ENCODE measurements at regions not wholly inside any gene's neighbourhood (a gene's known extent, or its start where the extent isn't known, plus 50 kb on each side); places are given as distances from the start of the nearest gene placed in this dataset.

DNA sequence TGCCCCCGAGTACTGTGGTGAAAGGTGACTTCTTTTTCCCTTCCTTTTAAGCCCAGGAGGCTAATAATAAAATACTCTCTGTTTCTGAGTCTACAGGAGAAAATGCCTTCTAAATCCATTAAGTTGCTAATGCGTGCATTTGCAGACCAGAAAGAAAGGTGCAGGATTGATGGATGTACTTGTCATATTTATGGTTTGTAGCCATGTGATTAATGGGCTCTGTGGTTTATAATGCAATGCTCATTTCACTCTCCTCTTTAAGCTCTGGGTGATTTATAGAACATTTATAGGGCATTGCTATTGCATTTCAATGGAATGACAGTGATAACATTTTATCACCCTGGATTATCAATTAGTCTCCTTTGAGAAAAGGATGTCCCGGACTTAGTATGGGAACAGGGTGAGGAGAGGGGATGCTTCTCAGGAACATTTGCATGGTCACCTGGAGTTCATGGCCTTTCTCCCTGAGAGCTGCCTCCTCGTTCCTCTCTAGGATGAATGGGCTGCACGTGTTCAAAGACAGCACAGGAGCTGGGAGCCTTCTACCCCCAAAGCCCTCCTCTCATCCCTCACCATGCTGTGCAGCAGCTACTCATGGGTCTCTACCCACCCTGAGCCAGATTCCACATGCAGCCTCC lies 82.8 kb upstream of the HMGXB4 start:
- 65% methylated on average over 5 of the region's 5 CpGs for WGBS
- H3K14ac ChIP-seq (ENCODE audit: low read length in 2 of 2), result no peak overlapping the region
- no peak overlapping the region for H3K4me3 ChIP-seq (ENCODE audit: insufficient read depth in 1 of 2, low read depth in 1 of 2, low read length in 2 of 2)
- no peaks in the 10 kb centered on the region for H3K36me3 ChIP-seq (ENCODE audit: control insufficient read depth in 1 of 2, insufficient read depth in 2 of 2, low read depth in 1 of 2, low read length in 2 of 2)
- H4K8ac ChIP-seq (ENCODE audit: low read length), result no peak overlapping the region
- no peak overlapping the region for H2AK5ac ChIP-seq (ENCODE audit: low read length, severe bottlenecking)
- no peak for DNase-seq
- no peak overlapping the region for H2BK5ac ChIP-seq (ENCODE audit: low read depth, low read length, poor library complexity, severe bottlenecking)
- no peaks in the 10 kb centered on the region for H3K4me1 ChIP-seq (ENCODE audit: control insufficient read depth, insufficient read depth, low read depth, low read length)
- no peaks in the 10 kb centered on the region for H3K9me3 ChIP-seq (ENCODE audit: control insufficient read depth, low read length)
- H3K18ac ChIP-seq (ENCODE audit: low read depth in 1 of 2, low read length in 2 of 2), result no peak overlapping the region
- no peak overlapping the region for H3K27ac ChIP-seq (ENCODE audit: low read length, poor library complexity, severe bottlenecking)
- H4K91ac ChIP-seq (ENCODE audit: low read length), result no peak overlapping the region
- H3K23ac ChIP-seq (ENCODE audit: low read length in 2 of 2), result no peak overlapping the region
- no peak overlapping the region for H2BK15ac ChIP-seq (ENCODE audit: low read depth, poor library complexity, severe bottlenecking)
- H3K27me3 ChIP-seq (ENCODE audit: control insufficient read depth in 1 of 2, insufficient read depth in 1 of 2, low read length in 2 of 2), result peaks cover 25 to 36% of the 10 kb centered on the region in 2 experiments
- H2BK120ac ChIP-seq (ENCODE audit: low read depth, low read length), result no peak overlapping the region
- no peak overlapping the region for H2BK12ac ChIP-seq (ENCODE audit: low read length in 2 of 2)
- no peaks in the 10 kb centered on the region for H3K79me1 ChIP-seq (replicated peaks; ENCODE audit: low read length, poor library complexity, severe bottlenecking)
- no peak overlapping the region for H3K9ac ChIP-seq (ENCODE audit: low read length)
- no peak overlapping the region for H3K4ac ChIP-seq (ENCODE audit: low read depth in 1 of 2, low read length in 2 of 2)
- no peak overlapping the region for H3K4me2 ChIP-seq (ENCODE audit: low read length, poor library complexity, severe bottlenecking)
- no peak overlapping the region for H2AFZ ChIP-seq (ENCODE audit: low read depth, low read length)

DNA sequence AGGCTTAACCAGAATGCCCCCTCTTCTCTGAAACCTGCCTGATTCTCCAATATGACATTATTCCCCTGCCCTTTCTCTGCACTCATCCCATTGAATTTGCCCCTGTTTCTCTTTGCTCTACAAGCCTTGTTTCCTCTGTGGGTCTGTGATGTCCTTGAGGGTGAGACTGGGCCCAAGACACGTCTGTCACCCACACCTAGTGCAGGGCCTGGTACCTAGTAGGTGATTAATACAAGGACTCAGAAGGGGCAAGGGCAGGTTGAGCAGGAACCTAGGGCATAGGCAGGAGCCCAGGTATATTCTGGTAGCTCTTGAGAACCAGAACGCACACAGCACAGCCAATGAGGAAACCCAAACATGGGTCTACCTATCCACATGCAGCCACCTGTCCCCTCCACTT lies 81.9 kb upstream of the HMGXB4 start:
- Histone ChIP-seq H2AFZ (ENCODE audit: low read depth, low read length) (no peak overlapping the region), H3K36me3 (ENCODE audit: control insufficient read depth in 1 of 2, insufficient read depth in 2 of 2, low read depth in 1 of 2, low read length in 2 of 2) (no peaks in the 10 kb centered on the region), H3K4ac (ENCODE audit: low read depth in 1 of 2, low read length in 2 of 2) (no peak overlapping the region), H2BK5ac (ENCODE audit: low read depth, low read length, poor library complexity, severe bottlenecking) (no peak overlapping the region), H2BK12ac (ENCODE audit: low read length in 2 of 2) (no peak overlapping the region), H3K27me3 (ENCODE audit: control insufficient read depth in 1 of 2, insufficient read depth in 1 of 2, low read length in 2 of 2) (peaks cover 25 to 36% of the 10 kb centered on the region in 2 experiments), H3K9me3 (ENCODE audit: control insufficient read depth, low read length) (no peaks in the 10 kb centered on the region), H3K9ac (ENCODE audit: low read length) (no peak overlapping the region), H3K4me2 (ENCODE audit: low read length, poor library complexity, severe bottlenecking) (no peak overlapping the region), H3K18ac (ENCODE audit: low read depth in 1 of 2, low read length in 2 of 2) (no peak overlapping the region), H4K8ac (ENCODE audit: low read length) (no peak overlapping the region), H2AK5ac (ENCODE audit: low read length, severe bottlenecking) (no peak overlapping the region), H2BK120ac (ENCODE audit: low read depth, low read length) (no peak overlapping the region), H2BK15ac (ENCODE audit: low read depth, poor library complexity, severe bottlenecking) (no peak overlapping the region), H3K79me1 (replicated peaks; ENCODE audit: low read length, poor library complexity, severe bottlenecking) (no peaks in the 10 kb centered on the region), H3K4me1 (ENCODE audit: control insufficient read depth, insufficient read depth, low read depth, low read length) (no peaks in the 10 kb centered on the region), H3K4me3 (ENCODE audit: insufficient read depth in 1 of 2, low read depth in 1 of 2, low read length in 2 of 2) (no peak overlapping the region), H4K91ac (ENCODE audit: low read length) (no peak overlapping the region), H3K23ac (ENCODE audit: low read length in 2 of 2) (no peak overlapping the region), H3K27ac (ENCODE audit: low read length, poor library complexity, severe bottlenecking) (no peak overlapping the region), H3K14ac (ENCODE audit: low read length in 2 of 2) (no peak overlapping the region)
- DNase-seq, result no peak
- WGBS, result 65% methylated on average over 2 of the region's 2 CpGs

DNA sequence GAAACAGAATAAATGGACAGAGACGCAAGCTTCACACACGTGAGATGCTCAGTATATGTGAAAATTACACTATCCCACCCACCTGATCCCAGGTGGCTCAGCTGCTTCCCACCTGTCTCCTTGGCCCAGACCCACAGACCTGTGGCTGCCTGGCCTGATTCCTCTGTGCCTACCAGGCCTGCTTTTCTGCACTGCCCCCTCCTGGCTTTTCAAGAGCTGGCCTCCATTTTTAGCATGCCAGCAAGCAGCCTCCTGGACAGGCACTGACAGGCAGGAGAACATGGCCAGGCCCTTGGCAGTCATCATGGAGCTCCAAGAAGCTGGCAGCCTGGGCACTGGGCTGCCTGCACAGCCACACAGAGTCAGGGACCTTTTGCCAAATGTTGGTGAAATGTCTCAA lies 79.5 kb upstream of the HMGXB4 start:
- Histone ChIP-seq H3K23ac (ENCODE audit: low read length in 2 of 2) (no peak overlapping the region), H4K91ac (ENCODE audit: low read length) (no peak overlapping the region), H2BK12ac (ENCODE audit: low read length in 2 of 2) (no peak overlapping the region), H3K27me3 (ENCODE audit: control insufficient read depth in 1 of 2, insufficient read depth in 1 of 2, low read length in 2 of 2) (peaks cover 22 to 23% of the 10 kb centered on the region in 2 experiments), H4K8ac (ENCODE audit: low read length) (no peak overlapping the region), H3K4me2 (ENCODE audit: low read length, poor library complexity, severe bottlenecking) (no peak overlapping the region), H3K9me3 (ENCODE audit: control insufficient read depth, low read length) (no peaks in the 10 kb centered on the region), H3K4ac (ENCODE audit: low read depth in 1 of 2, low read length in 2 of 2) (no peak overlapping the region), H2AK5ac (ENCODE audit: low read length, severe bottlenecking) (no peak overlapping the region), H3K18ac (ENCODE audit: low read depth in 1 of 2, low read length in 2 of 2) (no peak overlapping the region), H3K4me3 (ENCODE audit: insufficient read depth in 1 of 2, low read depth in 1 of 2, low read length in 2 of 2) (no peak overlapping the region), H3K9ac (ENCODE audit: low read length) (no peak overlapping the region), H3K14ac (ENCODE audit: low read length in 2 of 2) (no peak overlapping the region), H2BK120ac (ENCODE audit: low read depth, low read length) (no peak overlapping the region), H2BK5ac (ENCODE audit: low read depth, low read length, poor library complexity, severe bottlenecking) (no peak overlapping the region), H3K4me1 (ENCODE audit: control insufficient read depth, insufficient read depth, low read depth, low read length) (no peaks in the 10 kb centered on the region), H3K27ac (ENCODE audit: low read length, poor library complexity, severe bottlenecking) (no peak overlapping the region), H2AFZ (ENCODE audit: low read depth, low read length) (no peak overlapping the region), H3K36me3 (ENCODE audit: control insufficient read depth in 1 of 2, insufficient read depth in 2 of 2, low read depth in 1 of 2, low read length in 2 of 2) (no peaks in the 10 kb centered on the region), H3K79me1 (replicated peaks; ENCODE audit: low read length, poor library complexity, severe bottlenecking) (no peaks in the 10 kb centered on the region), H2BK15ac (ENCODE audit: low read depth, poor library complexity, severe bottlenecking) (no peak overlapping the region)
- no peak for DNase-seq
- WGBS, result 82% methylated on average over 2 of the region's 2 CpGs

DNA sequence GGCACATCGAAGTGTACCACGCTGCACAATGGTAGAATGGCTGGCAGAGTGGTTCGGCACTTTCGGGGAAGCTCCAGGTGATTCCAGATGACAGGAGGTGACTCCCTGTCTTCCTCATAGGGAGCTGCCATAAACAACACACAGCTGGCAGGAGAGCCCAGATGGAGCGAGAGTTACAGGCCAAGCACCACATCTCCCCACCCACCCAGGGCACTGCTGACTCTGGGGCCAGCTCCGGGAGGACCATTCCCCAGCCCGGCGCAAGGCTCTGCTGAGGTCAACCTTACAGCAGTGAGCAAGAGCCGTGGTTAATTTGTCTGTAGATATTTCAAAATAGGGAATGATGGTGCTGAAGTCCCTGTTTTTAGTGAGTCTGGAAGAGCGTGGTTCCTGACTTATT lies 78.8 kb upstream of the HMGXB4 start:
- H3K36me3 ChIP-seq (ENCODE audit: control insufficient read depth in 1 of 2, insufficient read depth in 2 of 2, low read depth in 1 of 2, low read length in 2 of 2), result no peaks in the 10 kb centered on the region
- no peak overlapping the region for H3K4me3 ChIP-seq (ENCODE audit: insufficient read depth in 1 of 2, low read depth in 1 of 2, low read length in 2 of 2)
- H2BK5ac ChIP-seq (ENCODE audit: low read depth, low read length, poor library complexity, severe bottlenecking), result no peak overlapping the region
- peaks cover 16 to 17% of the 10 kb centered on the region in 2 experiments for H3K27me3 ChIP-seq (ENCODE audit: control insufficient read depth in 1 of 2, insufficient read depth in 1 of 2, low read length in 2 of 2)
- no peak overlapping the region for H3K23ac ChIP-seq (ENCODE audit: low read length in 2 of 2)
- no peak overlapping the region for H2AFZ ChIP-seq (ENCODE audit: low read depth, low read length)
- H3K9ac ChIP-seq (ENCODE audit: low read length), result no peak overlapping the region
- H3K27ac ChIP-seq (ENCODE audit: low read length, poor library complexity, severe bottlenecking), result no peak overlapping the region
- H2BK120ac ChIP-seq (ENCODE audit: low read depth, low read length), result no peak overlapping the region
- H4K8ac ChIP-seq (ENCODE audit: low read length), result no peak overlapping the region
- H2BK12ac ChIP-seq (ENCODE audit: low read length in 2 of 2), result no peak overlapping the region
- H3K4ac ChIP-seq (ENCODE audit: low read depth in 1 of 2, low read length in 2 of 2), result no peak overlapping the region
- H2AK5ac ChIP-seq (ENCODE audit: low read length, severe bottlenecking), result no peak overlapping the region
- no peak overlapping the region for H3K14ac ChIP-seq (ENCODE audit: low read length in 2 of 2)
- no peak overlapping the region for H2BK15ac ChIP-seq (ENCODE audit: low read depth, poor library complexity, severe bottlenecking)
- no peak overlapping the region for H3K18ac ChIP-seq (ENCODE audit: low read depth in 1 of 2, low read length in 2 of 2)
- H3K79me1 ChIP-seq (replicated peaks; ENCODE audit: low read length, poor library complexity, severe bottlenecking), result no peaks in the 10 kb centered on the region
- 89% methylated on average over 6 of the region's 10 CpGs for WGBS
- no peak for DNase-seq
- no peak overlapping the region for H4K91ac ChIP-seq (ENCODE audit: low read length)
- H3K4me2 ChIP-seq (ENCODE audit: low read length, poor library complexity, severe bottlenecking), result no peak overlapping the region
- no peaks in the 10 kb centered on the region for H3K9me3 ChIP-seq (ENCODE audit: control insufficient read depth, low read length)
- H3K4me1 ChIP-seq (ENCODE audit: control insufficient read depth, insufficient read depth, low read depth, low read length), result no peaks in the 10 kb centered on the region
